GM12878 (cell line): ENCODE measurements at regions not wholly inside any gene's neighbourhood (a gene's known extent, or its start where the extent isn't known, plus 50 kb on each side); places are given as distances from the start of the nearest gene placed in this dataset.
A peak's percentile ranks its signal among the peaks of the same experiment; 100 is the strongest.

ENCODE experiments used
- ATAC-seq: fragments of 200-7000 bp; cut with Tn5 transposase; 3 replicates; pipeline ENCODE4 v1.9.1; 2020; ENCODE audit warnings: mild to moderate bottlenecking, moderate library complexity
- BruUV-seq: library from RNA; stranded (reverse); fragments of 400-500 nt; replicated peaks from 2 replicates; lab custom pipeline; 2021; lab: Mats Ljungman, UMichigan
- CTCF ChIA-PET: fragments of 300-600 bp; sonication (Branson Sonifier 250); formaldehyde crosslinking; extraction: SDS; loops from one replicate; lab custom pipeline; 2021; ENCODE audit warnings: inconsistent platforms; lab: Yijun Ruan, JAX
- POLR2A ChIA-PET: fragments of 350-600 bp; formaldehyde crosslinking; extraction: SDS; loops from one replicate; lab custom pipeline; 2021; ENCODE audit warnings: inconsistent platforms; lab: Charles Lee
- RAD21 ChIA-PET: fragments of 300-600 bp; sonication (Branson Sonifier 250); formaldehyde crosslinking; loops from one replicate; lab custom pipeline; 2023; ENCODE audit warnings: antibody characterized with exemption; ENCODE audit not compliant: unreplicated experiment; lab: Charles Lee
- SMC1A ChIA-PET: fragments of 300-600 bp; sonication (Branson Sonifier 250); formaldehyde crosslinking; loops from one replicate; lab custom pipeline; 2023; ENCODE audit not compliant: unreplicated experiment, uncharacterized antibody; lab: Charles Lee
- DNase-seq: peaks from one replicate; pipeline ENCODE4 v3.0.0-alpha.2; 2011; ENCODE audit warnings: low read depth, low spot score
- FAIRE-seq: peaks from 3 replicates; lab custom pipeline; 2011; peaks lifted over from hg19 to GRCh38; lab: Jason Lieb, UNC
- H2AFZ ChIP-seq: 2 replicates; pipeline ENCODE4 v1.6.0; 2011; ENCODE audit warnings: low read depth, low read length, control low read depth; ENCODE audit not compliant: control insufficient read depth
- H3K27ac ChIP-seq: 2 replicates; pipeline ENCODE4 v1.5.1; 2011; ENCODE audit warnings: control low read depth; ENCODE audit not compliant: control insufficient read depth, insufficient read depth
- H3K27me3 ChIP-seq, 2 experiments: replicated peaks in 1 of 2; 2 replicates each; pipeline versions ENCODE4 v1.6.0 to v1.6.1; 2011; ENCODE audit warnings: low read length in 1 of 2; ENCODE audit not compliant: control insufficient read depth in 2 of 2, insufficient read depth in 2 of 2
- H3K36me3 ChIP-seq, 2 experiments: 2 replicates each; pipeline ENCODE4 v1.5.1; 2011; ENCODE audit warnings: low read length in 1 of 2; ENCODE audit not compliant: control insufficient read depth in 2 of 2, insufficient read depth in 2 of 2
- H3K4me1 ChIP-seq: 2 replicates; pipeline ENCODE4 v1.6.1; 2011; ENCODE audit warnings: mild to moderate bottlenecking, low read length, moderate library complexity, mixed read lengths; ENCODE audit not compliant: control insufficient read depth, insufficient read depth
- H3K4me2 ChIP-seq: 2 replicates; pipeline ENCODE4 v1.6.0; 2011; ENCODE audit warnings: control low read depth; ENCODE audit not compliant: control insufficient read depth, insufficient read depth
- H3K4me3 ChIP-seq: fragments of 200-600 bp; sonication (generic); 2 replicates; pipeline ENCODE4 v1.5.1; 2016
- H3K79me2 ChIP-seq: 2 replicates; pipeline ENCODE4 v1.6.0; 2011; ENCODE audit warnings: low read length; ENCODE audit not compliant: control insufficient read depth, insufficient read depth
- H3K9ac ChIP-seq: 2 replicates; pipeline ENCODE4 v1.8.0; 2011; ENCODE audit warnings: low read length, control low read depth, mixed read lengths; ENCODE audit not compliant: control insufficient read depth, insufficient read depth
- H3K9me3 ChIP-seq: replicated peaks from 3 replicates; pipeline ENCODE4 v1.5.1; 2011; ENCODE audit warnings: mild to moderate bottlenecking, low read length; ENCODE audit not compliant: control insufficient read depth, insufficient read depth
- H4K20me1 ChIP-seq: 2 replicates; pipeline ENCODE4 v1.6.0; 2011; ENCODE audit not compliant: control insufficient read depth, insufficient read depth
- CUX1 ChIP-seq: IDR thresholded peaks from 2 replicates; pipeline ENCODE4 v1.6.1; 2012; ENCODE audit warnings: improper control_type of control experiment, low read depth, low read length; ENCODE audit not compliant: insufficient replicate concordance
- EZH2 ChIP-seq: IDR thresholded peaks from 2 replicates; pipeline ENCODE4 v1.6.1; 2012; ENCODE audit warnings: low read depth, mild to moderate bottlenecking, control low read depth, inconsistent platforms, low read length, borderline replicate concordance; ENCODE audit not compliant: control insufficient read depth
- MXI1 ChIP-seq: fragments of 150-350 bp; IDR thresholded peaks from 2 replicates; pipeline ENCODE4 v1.6.1; 2011; ENCODE audit warnings: low read depth, mild to moderate bottlenecking, inconsistent platforms, low read length, improper control_type of control experiment
- POLR2A ChIP-seq: IDR thresholded peaks from 2 replicates; pipeline ENCODE4 v1.6.1; 2011; ENCODE audit warnings: low read depth, mild to moderate bottlenecking, low read length
- SMARCA5 ChIP-seq: fragments of 450-650 bp; IDR thresholded peaks from 2 replicates; pipeline ENCODE4 v1.6.1; 2017; ENCODE audit warnings: mild to moderate bottlenecking
- SMC3 ChIP-seq: IDR thresholded peaks from 2 replicates; pipeline ENCODE4 v1.6.1; 2011; ENCODE audit warnings: low read length, improper control_type of control experiment, borderline replicate concordance
- ZBTB33 ChIP-seq: fragments of 450-650 bp; IDR thresholded peaks from 2 replicates; pipeline ENCODE4 v1.6.1; 2017; ENCODE audit warnings: mild to moderate bottlenecking
- ZBTB4 ChIP-seq: fragments of 450-650 bp; formaldehyde crosslinking; IDR thresholded peaks from 2 replicates; pipeline ENCODE4 v1.4.0; 2022; ENCODE audit warnings: mild to moderate bottlenecking, moderate library complexity
- ZNF24 ChIP-seq: fragments of 450-650 bp; IDR thresholded peaks from 2 replicates; pipeline ENCODE4 v1.6.1; 2017; ENCODE audit warnings: antibody characterized with exemption, mild to moderate bottlenecking
- ZZZ3 ChIP-seq: IDR thresholded peaks from 2 replicates; pipeline ENCODE4 v1.6.1; 2011; ENCODE audit warnings: low read depth; ENCODE audit not compliant: control insufficient read depth, insufficient read length
- WGBS: methylation state at CpG from one replicate; pipeline ENCODE4 v1.1.6; 2016; ENCODE audit warnings: low lambda C conversion rate; ENCODE audit not compliant: insufficient replicate concordance, insufficient coverage; ENCODE audit errors: missing lambda C conversion rate; 5-methylcytosine and 5-hydroxymethylcytosine counted together
- in situ Hi-C: fragments of 300-500 bp; cut with MboI; formaldehyde crosslinking; loops from 9 replicates; pipeline ENCODE4 v1.14.3; 2018; ENCODE audit warnings: mixed read lengths
- intact Hi-C: fragments of 100-400 bp; cut with micrococcal nuclease; formaldehyde crosslinking; loops from one replicate; pipeline ENCODE4 v1.14.2; 2022; ENCODE audit not compliant: unreplicated experiment

GRCh38 chr22:49517211-49517610 is 310.5 kb downstream of the BRD1 start (continued):
- no peak for TF ChIP-seq CUX1
- TF ChIP-seq ZNF24: no peak
- no peak for TF ChIP-seq SMARCA5

- Histone ChIP-seq H3K27me3 (no peaks in the 10 kb centered on the region), H3K4me3 (no peak overlapping the region), H3K9me3 (peaks cover 6% of the 10 kb centered on the region), H3K4me1 (no peaks in the 10 kb centered on the region), H3K36me3 (0 out of 4 replicates have a peak, but pooled peaks cover 0 to 1% of the 10 kb centered on the region in 2 experiments), H3K79me2 (no peaks in the 10 kb centered on the region), H3K27ac (no peak overlapping the region), H3K9ac (no peak overlapping the region), H2AFZ (no peak overlapping the region), H3K4me2 (no peak overlapping the region), H4K20me1 (no peaks in the 10 kb centered on the region)
- no TSS peak for BruUV-seq
- ChIA-PET RAD21 (no interaction called here), CTCF (no interaction called here), POLR2A (no interaction called here), SMC1A (no interaction called here)
- TF ChIP-seq ZBTB33 (0 out of 2 replicates have a peak, but pooled peaks have one; percentile 21), ZZZ3 (no peak), POLR2A (no peak), MXI1 (no peak), EZH2 (no peak), ZBTB4 (no peak), SMC3 (no peak)
- FAIRE-seq (no peak), DNase-seq (no peak), ATAC-seq (no peak)
- WGBS: 85% methylated on average over 11 of the region's 11 CpGs
- in situ Hi-C loops (no loop called here), intact Hi-C loops (no loop called here)
These were observed 312.2 kb downstream of the BRD1 start for GRCh38 chr22:49515475-49515874.
